ENCODE measurements at regions not wholly inside any gene's neighbourhood (a gene's known extent, or its start where the extent isn't known, plus 50 kb on each side); places are given as distances from the start of the nearest gene placed in this dataset.

GRCh38 chr7:115137816-115138215 is 215.9 kb downstream of the MDFIC start:
- TF ChIP-seq CTCF (IDR thresholded peaks at IDR 0.05; ENCODE audit: extremely low read depth in 1 of 2, insufficient read depth in 1 of 2, low read depth in 1 of 2, low read length in 2 of 2): no peak
- no peak for TF ChIP-seq POLR2A (IDR thresholded peaks at IDR 0.05; ENCODE audit: low read depth, low read length)
- no peak for TF ChIP-seq MAX (IDR thresholded peaks at IDR 0.05; ENCODE audit: insufficient read depth, insufficient read length)
- TF ChIP-seq POLR2AphosphoS5 (IDR thresholded peaks at IDR 0.05; ENCODE audit: insufficient read depth, low read depth, low read length): no peak
- no peak for TF ChIP-seq EZH2 (IDR thresholded peaks at IDR 0.05; ENCODE audit: borderline replicate concordance, low read depth, low read length, severe bottlenecking)

Measured in endothelial cell of umbilical vein (primary cell).